ENCODE measurements at regions not wholly inside any gene's neighbourhood (a gene's known extent, or its start where the extent isn't known, plus 50 kb on each side); places are given as distances from the start of the nearest gene placed in this dataset.

DNA sequence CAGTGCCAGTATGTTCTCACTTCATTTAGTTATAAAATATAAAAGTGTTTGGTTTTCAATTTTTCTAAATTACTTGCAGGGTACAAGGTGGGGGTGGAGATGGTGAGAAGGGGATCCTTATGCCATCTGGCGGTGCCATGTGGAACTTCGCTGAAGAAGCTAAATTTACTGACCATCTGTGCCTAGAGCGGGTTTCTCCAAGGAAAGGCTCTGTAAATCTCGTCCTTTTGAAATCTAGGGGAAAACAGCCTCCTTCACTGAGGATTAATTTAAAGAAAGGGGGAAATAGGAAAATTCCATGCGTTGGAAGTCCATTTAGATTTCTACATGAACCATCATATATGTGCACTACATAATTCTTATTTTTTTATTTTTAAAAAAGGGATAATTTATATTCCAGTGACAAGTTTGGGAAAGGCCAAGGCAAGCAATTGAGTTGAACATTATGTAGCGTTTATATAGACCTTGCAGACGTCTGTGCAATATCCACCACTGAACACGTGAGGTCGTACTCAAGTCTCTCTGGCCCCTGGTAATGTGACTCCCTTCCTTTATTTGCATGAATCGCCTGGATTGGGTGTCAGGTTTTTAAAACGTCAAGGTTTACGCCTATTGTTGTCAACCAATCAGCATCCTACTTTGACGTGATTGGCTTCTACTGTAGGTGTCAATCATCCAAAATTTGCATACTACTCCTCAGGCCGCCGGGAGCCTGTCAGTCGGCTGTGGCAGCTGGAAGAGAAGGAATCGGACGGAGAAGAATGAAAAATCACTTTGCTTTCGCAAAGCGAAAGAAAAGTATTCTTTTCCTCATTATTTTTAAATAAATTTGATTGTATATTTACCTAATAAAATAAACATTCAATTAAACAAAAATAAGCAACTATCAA, 297.1 kb upstream of the NFE2L3 start:
- DNase-seq = peak in 21 of 56 donors; percentile 12 to 73 (median 40)

GRCh38 chr7:25855854-25856782, 295.9 kb upstream of the NFE2L3 start:
- no peak for DNase-seq

DNA sequence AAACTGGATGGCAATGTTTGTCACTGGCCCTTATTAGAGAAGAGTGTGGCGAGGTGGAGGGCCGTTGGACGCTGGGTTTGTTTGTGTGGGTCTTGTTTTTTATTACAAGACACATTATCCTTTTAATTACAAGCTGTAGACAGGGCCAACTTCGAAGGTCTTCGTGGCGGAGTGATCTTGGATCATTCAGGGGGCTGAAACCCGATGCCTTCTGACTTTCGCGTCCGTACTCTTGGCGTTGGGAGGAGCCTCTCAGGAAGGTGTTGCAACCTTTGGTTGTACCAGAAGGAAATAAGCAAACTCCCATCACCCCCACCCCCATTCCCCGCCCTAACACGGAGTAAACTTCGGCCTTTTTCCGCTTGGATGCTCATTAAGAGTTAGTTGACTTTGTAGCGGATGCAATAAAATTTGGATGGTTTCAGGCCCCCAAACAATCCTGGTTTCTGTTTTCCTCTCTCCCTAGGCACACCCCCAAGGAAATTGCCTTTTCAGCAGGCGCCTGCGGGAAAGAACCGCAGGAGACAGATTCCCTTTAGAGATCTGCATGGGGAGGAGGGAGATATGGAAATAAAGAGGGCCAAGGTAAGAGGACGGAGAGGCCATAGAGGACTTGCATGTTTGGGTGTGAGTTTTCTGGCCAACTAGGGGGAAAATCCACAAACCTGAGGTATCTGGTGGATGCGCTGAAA, 294.5 kb upstream of the NFE2L3 start:
- DNase-seq = no peak

- no peak for DNase-seq
Observed at GRCh38 chr7:25858200-25858524, 293.8 kb upstream of the NFE2L3 start.

GRCh38 chr7:25858525-25859411, 293.2 kb upstream of the NFE2L3 start:
- DNase-seq = no peak

GRCh38 chr7:25859412-25860274, 292.4 kb upstream of the NFE2L3 start:
- no peak for DNase-seq

GRCh38 chr7:25860275-25861163, 291.5 kb upstream of the NFE2L3 start:
- no peak for DNase-seq

DNA sequence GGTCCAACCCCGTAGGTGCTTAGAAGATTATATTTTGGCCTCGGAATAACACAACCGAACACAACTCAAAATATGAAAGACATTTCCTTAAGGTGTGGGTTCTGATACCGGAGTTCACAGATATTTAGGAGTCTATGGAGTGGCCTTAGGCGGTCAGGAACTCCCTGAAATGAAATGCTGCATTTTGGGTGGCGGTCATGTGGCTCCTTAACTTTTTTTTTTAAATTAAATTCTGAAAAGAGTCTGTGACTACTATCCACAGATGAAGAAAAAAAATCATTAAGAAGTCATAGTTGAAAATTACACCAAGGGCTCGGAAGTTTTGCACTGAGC, 290.9 kb upstream of the NFE2L3 start:
- DNase-seq = no peak

DNA sequence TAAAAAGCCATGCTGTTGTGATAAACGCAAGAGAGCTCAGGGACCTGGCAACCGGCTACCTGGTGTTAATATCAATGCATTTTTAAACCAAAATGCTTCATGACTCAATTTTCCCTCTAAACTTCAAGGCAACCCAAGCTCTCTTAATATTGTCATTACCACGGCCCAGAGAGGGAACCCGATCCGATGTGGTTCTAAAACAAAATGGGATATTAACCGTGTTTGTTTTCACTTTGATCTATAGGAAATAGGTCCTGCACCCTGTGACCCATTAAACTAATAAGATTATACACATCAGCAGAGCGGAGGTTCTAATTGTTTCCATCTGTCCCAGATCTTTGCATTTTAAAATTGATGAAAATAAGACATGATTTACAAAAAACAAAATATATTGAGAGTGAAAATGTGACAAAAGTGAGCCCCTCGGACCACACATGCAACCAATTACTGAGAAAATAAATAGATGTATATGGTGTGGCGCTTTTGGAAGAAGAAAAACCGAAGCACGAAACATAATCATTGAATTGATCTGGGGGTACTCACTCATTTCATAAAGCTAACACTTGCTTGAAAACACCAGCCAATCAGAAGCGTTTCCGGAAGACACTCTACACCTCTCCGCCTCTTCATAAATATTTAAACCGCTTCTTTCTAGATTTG, 290.3 kb upstream of the NFE2L3 start:
- no peak for DNase-seq

DNA sequence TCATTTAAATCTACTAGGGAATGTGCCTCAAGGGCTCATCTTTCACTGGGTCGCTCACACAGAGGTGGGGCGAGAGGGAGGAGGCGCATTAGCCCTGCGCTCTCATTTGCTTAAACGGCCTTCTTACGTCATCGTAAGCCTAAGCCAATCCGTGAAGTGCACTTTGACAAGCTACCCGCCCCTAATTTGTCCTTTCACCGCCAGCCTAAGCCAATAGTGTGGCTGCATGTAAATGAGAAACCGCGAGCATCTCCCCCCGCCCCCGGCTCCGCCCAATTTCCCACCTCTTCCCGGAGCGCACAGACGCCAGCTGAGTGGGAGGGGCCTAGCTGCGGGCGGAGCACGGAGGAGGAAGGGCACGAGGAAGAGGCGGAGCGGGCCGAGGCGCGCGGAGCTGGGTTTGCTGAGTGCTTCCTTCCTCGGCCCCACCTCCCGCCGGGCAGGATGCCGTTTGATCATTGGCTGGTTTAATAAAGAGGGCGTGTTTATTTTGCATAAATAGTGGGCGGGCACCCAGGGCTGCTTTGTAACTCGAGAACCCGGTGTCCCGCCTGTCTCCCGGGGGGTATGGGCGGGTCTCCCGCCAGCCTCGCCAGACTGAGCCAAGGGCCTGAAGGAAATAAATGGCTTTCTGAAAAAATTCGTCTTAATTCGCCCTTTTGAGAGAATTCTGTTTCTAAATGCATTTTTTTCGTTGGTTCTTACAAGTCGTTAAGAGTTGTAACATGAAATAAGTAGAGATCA, 289.6 kb upstream of the NFE2L3 start:
- DNase-seq = peak in 6 of 56 donors; percentile 10 to 30 (median 21)

- no peak for DNase-seq
Observed at GRCh38 chr7:25863005-25863728, 288.8 kb upstream of the NFE2L3 start.

DNA sequence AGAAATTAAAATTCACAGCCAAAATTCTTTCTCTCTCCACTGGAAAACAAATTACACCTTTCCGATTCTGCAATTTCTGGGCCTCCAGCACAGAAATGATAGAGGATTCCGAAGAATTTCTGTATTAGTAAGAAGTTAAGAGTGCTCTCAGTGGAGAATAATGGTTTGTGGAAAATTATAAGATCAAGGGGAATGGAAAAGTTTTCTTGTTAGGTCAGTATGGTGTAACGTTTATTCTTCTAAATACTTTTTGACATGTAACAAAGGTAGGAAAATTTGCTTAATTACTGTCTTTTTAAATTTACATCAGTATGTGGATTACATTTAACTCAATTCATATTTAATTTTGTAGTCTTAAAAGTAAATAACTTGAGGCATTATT, 288.3 kb upstream of the NFE2L3 start:
- DNase-seq = no peak

DNA sequence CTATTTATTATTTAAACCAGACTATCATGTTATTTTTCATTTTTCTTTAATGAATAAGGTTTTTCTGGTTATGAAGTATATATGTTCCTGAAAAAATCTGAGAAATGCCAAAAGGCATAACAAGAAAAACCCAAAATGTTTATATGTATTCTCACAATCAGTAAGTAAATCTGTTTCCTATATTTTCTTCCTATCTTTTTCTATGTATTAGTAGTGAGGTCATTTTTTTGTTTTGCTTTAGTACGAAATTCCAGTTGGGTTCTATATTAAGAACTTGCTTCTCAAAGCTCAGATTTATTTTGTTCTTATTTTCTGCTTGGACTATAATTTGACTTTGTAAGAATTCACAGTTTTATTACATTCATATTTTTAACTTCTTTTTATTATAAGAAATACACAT, 287.5 kb upstream of the NFE2L3 start:
- DNase-seq = no peak

DNA sequence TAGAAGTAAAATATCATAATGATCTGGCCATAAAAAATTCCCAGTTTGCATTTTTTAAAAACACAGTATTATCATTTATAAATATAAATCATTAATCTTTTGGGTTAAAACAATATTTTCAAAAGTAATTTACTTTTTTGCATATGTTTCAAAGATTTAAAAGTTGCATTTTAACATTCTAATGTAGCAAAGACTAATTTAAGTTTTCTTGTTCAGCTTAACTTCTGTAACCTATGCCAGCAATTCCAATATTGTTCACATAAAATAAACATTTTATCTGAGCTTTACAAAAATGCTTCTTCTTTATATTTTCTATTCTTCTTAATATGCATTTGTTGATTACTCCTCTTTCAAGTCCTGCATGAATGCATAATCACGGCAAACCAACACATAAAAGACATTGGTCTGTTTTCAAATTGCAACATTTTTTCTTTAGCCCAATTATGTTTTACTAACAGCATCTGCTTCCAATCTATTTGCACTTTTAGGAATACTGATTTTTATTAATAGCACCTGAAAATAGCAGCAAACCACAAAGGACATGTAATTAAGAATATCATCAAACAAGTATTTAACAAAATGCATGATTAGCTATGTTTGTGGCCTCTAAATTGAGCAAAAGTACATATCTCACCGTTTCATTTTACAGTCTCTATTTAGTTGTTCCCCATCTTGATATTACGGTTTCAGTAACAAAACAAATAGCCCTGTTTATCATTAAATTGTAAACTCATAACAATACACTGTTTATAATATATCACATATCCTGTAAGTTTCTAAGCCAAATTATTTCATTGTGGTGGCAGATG, 286.9 kb upstream of the NFE2L3 start:
- no peak for DNase-seq

DNA sequence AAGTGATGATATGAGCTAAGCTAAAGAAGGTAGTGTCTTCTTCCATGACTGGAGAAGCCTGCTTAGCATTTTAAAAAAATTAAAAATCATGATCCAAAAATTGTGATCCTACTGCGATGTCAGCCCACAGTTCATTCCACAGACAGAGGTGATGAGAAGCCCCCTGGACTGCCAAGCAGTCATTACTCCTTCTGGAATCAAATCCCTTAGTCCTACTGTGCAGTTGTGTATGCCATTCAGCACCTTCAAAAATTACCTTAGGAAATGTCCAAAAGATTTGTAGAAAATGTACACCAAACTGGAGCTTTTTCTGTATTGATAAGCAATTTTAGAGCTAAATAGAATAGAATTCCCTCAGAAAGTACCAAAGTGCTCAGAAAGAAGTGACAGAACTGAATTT, 283.5 kb upstream of the NFE2L3 start:
- no peak for DNase-seq

- DNase-seq = no peak
Observed at GRCh38 chr7:25870574-25870973, 281.4 kb upstream of the NFE2L3 start.
